ENCODE measurements at regions not wholly inside any gene's neighbourhood (a gene's known extent, or its start where the extent isn't known, plus 50 kb on each side); places are given as distances from the start of the nearest gene placed in this dataset.

GRCh38 chr9:31253800-31254762 is 1130.4 kb upstream of the ACO1 start:
- ChIA-PET CTCF (no interaction called here), POLR2A (no interaction called here)
- Histone ChIP-seq H3K4me3 (ENCODE audit: control insufficient read depth in 1 of 7, extremely low read depth in 1 of 7, insufficient read depth in 4 of 7, low read depth in 2 of 7, low read length in 6 of 7) (no peak overlapping the region), H3K9me3 (ENCODE audit: control extremely low read depth in 1 of 5, control insufficient read depth in 4 of 5, insufficient read depth in 2 of 5, low read depth in 1 of 5, low read length in 4 of 5) (peaks cover 0 to 3% (median 0%) of the 10 kb centered on the region in 5 experiments), H3K27ac (ENCODE audit: insufficient read depth in 1 of 2, low read depth in 1 of 2, low read length in 2 of 2, poor library complexity in 1 of 2, severe bottlenecking in 2 of 2) (no peak overlapping the region), H3K4me1 (ENCODE audit: control extremely low read depth in 1 of 4, control insufficient read depth in 4 of 4, insufficient read depth in 4 of 4, low read length in 3 of 4) (no peaks in the 10 kb centered on the region), H3K27me3 (replicated peaks in 2 of 5; ENCODE audit: control insufficient read depth in 4 of 5, insufficient read depth in 5 of 5, low read length in 4 of 5) (no peaks in the 10 kb centered on the region), H3K36me3 (ENCODE audit: control insufficient read depth in 4 of 4, insufficient read depth in 4 of 4, low read length in 3 of 4) (no peaks in the 10 kb centered on the region)
- WGBS (ENCODE audit: insufficient coverage), result 98% methylated on average over 71 of the region's 73 CpGs
- DNase-seq, result no peak

DNA sequence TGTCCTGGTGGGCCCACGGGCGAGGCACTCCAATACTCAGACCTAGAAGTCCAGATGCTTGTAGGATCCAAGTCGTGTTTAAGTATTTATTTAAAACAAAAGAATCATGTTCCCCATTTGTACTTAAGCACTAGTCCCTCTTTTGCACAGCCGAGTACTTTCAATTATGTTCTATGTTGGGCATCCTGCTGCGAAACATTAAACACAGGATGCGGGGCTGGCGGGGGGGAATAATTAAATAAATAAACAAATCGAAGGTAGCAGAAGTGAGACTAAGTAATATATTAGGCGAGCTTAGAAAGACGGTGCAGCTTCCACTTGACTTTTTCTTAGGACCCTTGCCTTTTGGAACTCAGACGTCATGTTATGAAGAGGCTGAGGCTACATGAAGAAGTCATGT is 1129.2 kb upstream of the ACO1 start:
- 98% methylated on average over 8 of the region's 11 CpGs for WGBS (ENCODE audit: insufficient coverage)
- H3K36me3 ChIP-seq (ENCODE audit: control insufficient read depth in 4 of 4, insufficient read depth in 4 of 4, low read length in 3 of 4), result no peaks in the 10 kb centered on the region
- ChIA-PET CTCF (no interaction called here), POLR2A (no interaction called here)
- H3K27ac ChIP-seq (ENCODE audit: insufficient read depth in 1 of 2, low read depth in 1 of 2, low read length in 2 of 2, poor library complexity in 1 of 2, severe bottlenecking in 2 of 2), result no peak overlapping the region
- no peaks in the 10 kb centered on the region for H3K27me3 ChIP-seq (replicated peaks in 2 of 5; ENCODE audit: control insufficient read depth in 4 of 5, insufficient read depth in 5 of 5, low read length in 4 of 5)
- H3K9me3 ChIP-seq (ENCODE audit: control extremely low read depth in 1 of 5, control insufficient read depth in 4 of 5, insufficient read depth in 2 of 5, low read depth in 1 of 5, low read length in 4 of 5), result peaks cover 0 to 3% (median 0%) of the 10 kb centered on the region in 5 experiments
- H3K4me1 ChIP-seq (ENCODE audit: control extremely low read depth in 1 of 4, control insufficient read depth in 4 of 4, insufficient read depth in 4 of 4, low read length in 3 of 4), result no peaks in the 10 kb centered on the region
- no peak for DNase-seq
- no peak overlapping the region for H3K4me3 ChIP-seq (ENCODE audit: control insufficient read depth in 1 of 7, extremely low read depth in 1 of 7, insufficient read depth in 4 of 7, low read depth in 2 of 7, low read length in 6 of 7)

DNA sequence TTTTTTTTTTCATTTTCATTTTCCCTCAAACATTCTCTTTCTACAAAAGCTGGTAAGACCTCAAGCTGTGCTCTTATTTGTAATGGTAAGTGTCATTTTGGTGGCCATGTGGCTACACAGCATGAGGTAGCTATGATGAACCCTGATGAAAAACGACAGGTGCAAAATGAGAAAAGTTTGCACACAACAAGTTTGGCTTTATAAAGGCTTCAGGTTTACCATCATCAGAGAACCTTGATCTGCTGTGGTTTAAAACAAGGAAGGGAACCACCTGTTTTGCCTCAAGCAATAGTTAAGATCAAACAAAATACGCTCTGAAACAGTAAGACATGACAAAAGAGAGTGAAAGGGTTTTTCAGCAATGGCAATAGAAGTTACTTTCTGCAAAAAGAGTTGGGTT is 1124.6 kb upstream of the ACO1 start:
- Histone ChIP-seq H3K4me3 (ENCODE audit: control insufficient read depth in 1 of 7, extremely low read depth in 1 of 7, insufficient read depth in 4 of 7, low read depth in 2 of 7, low read length in 6 of 7) (no peak overlapping the region), H3K4me1 (ENCODE audit: control extremely low read depth in 1 of 4, control insufficient read depth in 4 of 4, insufficient read depth in 4 of 4, low read length in 3 of 4) (no peaks in the 10 kb centered on the region), H3K9me3 (ENCODE audit: control extremely low read depth in 1 of 5, control insufficient read depth in 4 of 5, insufficient read depth in 2 of 5, low read depth in 1 of 5, low read length in 4 of 5) (no peaks in the 10 kb centered on the region), H3K36me3 (ENCODE audit: control insufficient read depth in 4 of 4, insufficient read depth in 4 of 4, low read length in 3 of 4) (no peaks in the 10 kb centered on the region), H3K27ac (ENCODE audit: insufficient read depth in 1 of 2, low read depth in 1 of 2, low read length in 2 of 2, poor library complexity in 1 of 2, severe bottlenecking in 2 of 2) (no peak overlapping the region), H3K27me3 (replicated peaks in 2 of 5; ENCODE audit: control insufficient read depth in 4 of 5, insufficient read depth in 5 of 5, low read length in 4 of 5) (no peaks in the 10 kb centered on the region)
- ChIA-PET POLR2A (no interaction called here), CTCF (no interaction called here)
- DNase-seq, result no peak
- WGBS (ENCODE audit: insufficient coverage), result 100% methylated on average over 1 of the region's 2 CpGs

DNA sequence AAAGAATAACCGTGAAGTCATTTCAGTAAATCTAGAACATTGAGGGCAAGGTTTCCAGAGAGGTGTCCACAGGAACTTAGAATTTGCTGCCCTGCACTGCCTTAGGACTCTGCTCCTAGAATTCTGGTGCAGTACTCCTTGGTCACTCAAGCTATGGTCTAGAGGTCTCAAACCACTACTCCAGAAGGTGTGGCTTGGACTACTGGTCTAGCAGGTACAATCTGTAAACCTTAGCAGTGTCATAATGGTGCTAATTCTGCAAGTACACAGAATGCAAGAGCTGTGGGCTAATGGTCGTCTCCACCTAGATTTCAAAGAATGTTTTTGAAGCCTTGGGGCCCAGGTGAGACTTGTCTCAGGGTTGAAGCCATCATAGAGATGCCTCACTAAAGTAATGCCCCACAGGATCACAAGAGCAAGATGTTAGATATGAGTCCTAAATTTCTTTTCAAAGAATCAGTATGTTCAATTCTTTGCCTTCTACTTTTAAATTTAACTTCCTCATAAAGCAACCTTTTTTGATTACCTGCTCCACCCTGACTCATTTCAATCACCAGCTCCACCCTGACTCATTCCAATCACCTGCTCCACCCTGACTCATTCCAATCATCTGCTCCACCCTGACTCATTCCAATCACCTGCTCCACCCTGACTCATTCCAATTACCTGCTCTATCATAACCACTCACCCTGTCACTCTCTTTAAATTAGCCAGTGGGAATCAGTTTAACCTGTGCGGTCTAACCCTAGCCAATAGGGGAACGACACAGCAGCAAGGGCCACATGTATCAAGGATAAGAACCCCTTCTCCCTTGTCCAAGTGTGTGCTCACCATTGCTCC is 1111.8 kb upstream of the ACO1 start:
- DNase-seq, result no peak
- Histone ChIP-seq H3K36me3 (ENCODE audit: control insufficient read depth in 4 of 4, insufficient read depth in 4 of 4, low read length in 3 of 4) (no peaks in the 10 kb centered on the region), H3K9me3 (ENCODE audit: control extremely low read depth in 1 of 5, control insufficient read depth in 4 of 5, insufficient read depth in 2 of 5, low read depth in 1 of 5, low read length in 4 of 5) (peaks cover 0 to 3% (median 0%) of the 10 kb centered on the region in 5 experiments), H3K4me1 (ENCODE audit: control extremely low read depth in 1 of 4, control insufficient read depth in 4 of 4, insufficient read depth in 4 of 4, low read length in 3 of 4) (no peaks in the 10 kb centered on the region), H3K4me3 (ENCODE audit: control insufficient read depth in 1 of 7, extremely low read depth in 1 of 7, insufficient read depth in 4 of 7, low read depth in 2 of 7, low read length in 6 of 7) (no peak overlapping the region), H3K27ac (ENCODE audit: insufficient read depth in 1 of 2, low read depth in 1 of 2, low read length in 2 of 2, poor library complexity in 1 of 2, severe bottlenecking in 2 of 2) (no peak overlapping the region), H3K27me3 (replicated peaks in 2 of 5; ENCODE audit: control insufficient read depth in 4 of 5, insufficient read depth in 5 of 5, low read length in 4 of 5) (no peaks in the 10 kb centered on the region)
- ChIA-PET CTCF (no interaction called here), POLR2A (no interaction called here)
- 72% methylated on average over 4 of the region's 4 CpGs for WGBS (ENCODE audit: insufficient coverage)

DNA sequence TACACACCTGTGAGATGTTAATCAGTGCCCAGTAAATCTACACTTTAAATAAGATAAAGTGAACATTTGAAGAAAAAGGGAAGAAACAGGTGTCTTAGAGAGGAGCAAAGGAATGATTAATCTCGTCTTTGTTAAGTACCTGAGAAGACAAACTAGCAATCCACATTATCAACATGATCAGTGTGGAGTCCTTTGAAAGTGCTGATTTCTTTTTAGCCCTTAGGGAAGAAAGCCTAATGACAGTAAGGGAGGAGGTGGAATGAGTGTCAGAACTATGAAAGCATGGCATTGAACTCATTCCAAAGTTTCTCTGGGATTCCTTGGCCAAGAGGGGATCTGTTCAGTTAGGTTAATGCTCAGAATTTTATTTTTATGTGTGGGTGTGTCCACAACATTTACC is 1109.0 kb upstream of the ACO1 start:
- ChIA-PET POLR2A (no interaction called here), CTCF (no interaction called here)
- Histone ChIP-seq H3K36me3 (ENCODE audit: control insufficient read depth in 4 of 4, insufficient read depth in 4 of 4, low read length in 3 of 4) (no peaks in the 10 kb centered on the region), H3K27ac (ENCODE audit: insufficient read depth in 1 of 2, low read depth in 1 of 2, low read length in 2 of 2, poor library complexity in 1 of 2, severe bottlenecking in 2 of 2) (no peak overlapping the region), H3K4me1 (ENCODE audit: control extremely low read depth in 1 of 4, control insufficient read depth in 4 of 4, insufficient read depth in 4 of 4, low read length in 3 of 4) (no peaks in the 10 kb centered on the region), H3K9me3 (ENCODE audit: control extremely low read depth in 1 of 5, control insufficient read depth in 4 of 5, insufficient read depth in 2 of 5, low read depth in 1 of 5, low read length in 4 of 5) (no peaks in the 10 kb centered on the region), H3K4me3 (ENCODE audit: control insufficient read depth in 1 of 7, extremely low read depth in 1 of 7, insufficient read depth in 4 of 7, low read depth in 2 of 7, low read length in 6 of 7) (no peak overlapping the region), H3K27me3 (replicated peaks in 2 of 5; ENCODE audit: control insufficient read depth in 4 of 5, insufficient read depth in 5 of 5, low read length in 4 of 5) (no peaks in the 10 kb centered on the region)
- DNase-seq, result no peak
- no CpG with 5 or more reads among the region's 1 CpG for WGBS (ENCODE audit: insufficient coverage)

DNA sequence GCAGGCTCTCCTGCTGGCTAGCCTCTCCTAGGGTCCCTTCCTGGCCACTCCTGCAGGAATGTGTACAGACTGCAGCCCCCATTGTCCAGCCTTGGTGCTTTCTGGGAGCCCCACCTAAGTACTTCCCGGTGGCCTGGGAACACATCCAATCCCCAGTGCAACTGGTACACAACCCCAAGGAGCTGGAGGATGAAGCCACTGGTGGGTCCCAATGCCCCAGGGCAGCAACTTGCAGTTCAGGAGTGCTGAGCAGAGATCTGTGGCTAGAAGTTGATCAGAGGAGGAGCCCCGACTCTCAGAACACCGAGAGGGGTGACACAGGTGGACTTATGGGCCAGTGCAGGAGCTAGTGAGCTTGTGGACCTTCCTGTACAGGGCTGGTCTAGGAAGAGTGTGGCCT is 1093.7 kb upstream of the ACO1 start:
- Histone ChIP-seq H3K4me1 (ENCODE audit: control extremely low read depth in 1 of 4, control insufficient read depth in 4 of 4, insufficient read depth in 4 of 4, low read length in 3 of 4) (no peaks in the 10 kb centered on the region), H3K9me3 (ENCODE audit: control extremely low read depth in 1 of 5, control insufficient read depth in 4 of 5, insufficient read depth in 2 of 5, low read depth in 1 of 5, low read length in 4 of 5) (no peaks in the 10 kb centered on the region), H3K27me3 (replicated peaks in 2 of 5; ENCODE audit: control insufficient read depth in 4 of 5, insufficient read depth in 5 of 5, low read length in 4 of 5) (no peaks in the 10 kb centered on the region), H3K27ac (ENCODE audit: insufficient read depth in 1 of 2, low read depth in 1 of 2, low read length in 2 of 2, poor library complexity in 1 of 2, severe bottlenecking in 2 of 2) (no peak overlapping the region), H3K36me3 (ENCODE audit: control insufficient read depth in 4 of 4, insufficient read depth in 4 of 4, low read length in 3 of 4) (no peaks in the 10 kb centered on the region), H3K4me3 (ENCODE audit: control insufficient read depth in 1 of 7, extremely low read depth in 1 of 7, insufficient read depth in 4 of 7, low read depth in 2 of 7, low read length in 6 of 7) (no peak overlapping the region)
- ChIA-PET CTCF (no interaction called here), POLR2A (no interaction called here)
- 96% methylated on average over 3 of the region's 3 CpGs for WGBS (ENCODE audit: insufficient coverage)
- DNase-seq, result no peak
